ENCODE measurements at regions not wholly inside any gene's neighbourhood (a gene's known extent, or its start where the extent isn't known, plus 50 kb on each side); places are given as distances from the start of the nearest gene placed in this dataset.
"Not testable (repeated sequence)": the region's sequence is repeated elsewhere in the genome, so short reads cannot be mapped to it uniquely, and the experiment has no call there.

- in situ Hi-C loops (cut with MboI); intact Hi-C loops (cut with micrococcal nuclease); DNase-seq (ENCODE audit: extremely low read depth in 1 of 4, low spot score in 3 of 4); H3K9me1 ChIP-seq (ENCODE audit: control insufficient read depth, insufficient read depth, low read length); FAIRE-seq; H4K20me1 ChIP-seq (replicated peaks; ENCODE audit: control insufficient read depth, insufficient read depth, low read length); CTCF ChIA-PET (ENCODE audit: low intra/inter-chr PET ratio); H3K4me3 ChIP-seq; ATAC-seq; H3K4me1 ChIP-seq (replicated peaks in 1 of 2; ENCODE audit: control insufficient read depth in 2 of 2, insufficient read depth in 2 of 2, low read length in 2 of 2); H3K9me3 ChIP-seq (replicated peaks; ENCODE audit: control insufficient read depth, insufficient read depth, low read depth, low read length); H3K4me2 ChIP-seq (ENCODE audit: insufficient read depth, low read length); H3K79me2 ChIP-seq (ENCODE audit: control insufficient read depth, insufficient read depth, low read length); H3K9ac ChIP-seq (ENCODE audit: insufficient read depth in 1 of 2, low read depth in 2 of 2, low read length in 2 of 2); H3K36me3 ChIP-seq (ENCODE audit: control insufficient read depth, insufficient read depth, low read length); POLR2A ChIA-PET; H3K27ac ChIP-seq (ENCODE audit: extremely low read depth, low read depth, low read length); H2AFZ ChIP-seq (ENCODE audit: low read depth, low read length); BruUV-seq (replicated peaks); H3K27me3 ChIP-seq (ENCODE audit: control insufficient read depth in 2 of 2, insufficient read depth in 2 of 2, low read length in 2 of 2): not testable (repeated sequence)
- 0% methylated on average over 3 of the region's 5 CpGs for WGBS (ENCODE audit: insufficient coverage, low coverage, missing lambda C conversion rate)
Measured at GRCh38 chr9:85295244-85295643, 446.5 kb downstream of the AGTPBP1 start.

GRCh38 chr9:85292261-85292660, 449.5 kb downstream of the AGTPBP1 start:
- ChIA-PET POLR2A (interaction anchor here (0.5 kb wide), 1 partner anchor 223 kb away, joined by 3 read pairs; no protein-coding TSS in a partner anchor), CTCF (ENCODE audit: low intra/inter-chr PET ratio) (no interaction called here)
- no peak overlapping the region for H3K4me2 ChIP-seq (ENCODE audit: insufficient read depth, low read length)
- H3K9me1 ChIP-seq (ENCODE audit: control insufficient read depth, insufficient read depth, low read length): no peaks in the 10 kb centered on the region
- H3K4me3 ChIP-seq: no peak overlapping the region
- H3K27me3 ChIP-seq (ENCODE audit: control insufficient read depth in 2 of 2, insufficient read depth in 2 of 2, low read length in 2 of 2): no peaks in the 10 kb centered on the region
- no TSS peak for BruUV-seq (replicated peaks)
- H2AFZ ChIP-seq (ENCODE audit: low read depth, low read length): no peak overlapping the region
- H3K4me1 ChIP-seq (replicated peaks in 1 of 2; ENCODE audit: control insufficient read depth in 2 of 2, insufficient read depth in 2 of 2, low read length in 2 of 2): no peaks in the 10 kb centered on the region
- no peak for ATAC-seq
- intact Hi-C loops (cut with micrococcal nuclease) (no loop called here), in situ Hi-C loops (cut with MboI) (no loop called here)
- H4K20me1 ChIP-seq (replicated peaks; ENCODE audit: control insufficient read depth, insufficient read depth, low read length): no peaks in the 10 kb centered on the region
- FAIRE-seq: no peak
- H3K9me3 ChIP-seq (replicated peaks; ENCODE audit: control insufficient read depth, insufficient read depth, low read depth, low read length): no peaks in the 10 kb centered on the region
- no peaks in the 10 kb centered on the region for H3K79me2 ChIP-seq (ENCODE audit: control insufficient read depth, insufficient read depth, low read length)
- H3K27ac ChIP-seq (ENCODE audit: extremely low read depth, low read depth, low read length): no peak overlapping the region
- TF ChIP-seq MCM3 (IDR thresholded peaks at IDR 0.05) (no peak), RBFOX2 (IDR thresholded peaks at IDR 0.05; ENCODE audit: low read depth, low read length) (no peak), CBX8 (IDR thresholded peaks at IDR 0.05; ENCODE audit: borderline replicate concordance, extremely low read depth, low read depth, low read length, poor library complexity, severe bottlenecking) (no peak), MLX (CRISPR knock-in tag; conservative IDR thresholded peaks at IDR 0.05) (no peak), HDAC3 (IDR thresholded peaks at IDR 0.05; ENCODE audit: borderline replicate concordance, partially characterized antibody) (no peak), NFIC (IDR thresholded peaks at IDR 0.05) (no peak), PRPF4 (IDR thresholded peaks at IDR 0.05; ENCODE audit: insufficient read depth, low read depth, low read length, poor library complexity, severe bottlenecking) (no peak), E2F1 (CRISPR knock-in tag; IDR thresholded peaks at IDR 0.05) (no peak)
- DNase-seq (ENCODE audit: extremely low read depth in 1 of 4, low spot score in 3 of 4): no peak
- no peak overlapping the region for H3K9ac ChIP-seq (ENCODE audit: insufficient read depth in 1 of 2, low read depth in 2 of 2, low read length in 2 of 2)
- no peaks in the 10 kb centered on the region for H3K36me3 ChIP-seq (ENCODE audit: control insufficient read depth, insufficient read depth, low read length)
- WGBS (ENCODE audit: insufficient coverage, low coverage, missing lambda C conversion rate): 0% methylated on average over 4 of the region's 4 CpGs
